Islet of Langerhans (tissue), 1 donor: ENCODE measurements at regions not wholly inside any gene's neighbourhood (a gene's known extent, or its start where the extent isn't known, plus 50 kb on each side); places are given as distances from the start of the nearest gene placed in this dataset.
"Not testable (repeated sequence)": the region's sequence is repeated elsewhere in the genome, so short reads cannot be mapped to it uniquely, and the experiment has no call there.

Source experiments
- FAIRE-seq: peaks from one replicate; lab custom pipeline; 2011; peaks lifted over from hg19 to GRCh38; lab: Jason Lieb, UNC

GRCh38 chr5:100479079-100479688, 56.0 kb upstream of the FAM174A start:
- peak; percentile 90 for FAIRE-seq

- FAIRE-seq, result no peak
These were observed 63.1 kb upstream of the FAM174A start for GRCh38 chr5:100472091-100472490.

GRCh38 chr5:100469767-100470166, 65.4 kb upstream of the FAM174A start:
- no peak for FAIRE-seq

GRCh38 chr5:100464418-100464817, 70.8 kb upstream of the FAM174A start:
- FAIRE-seq, result no peak

GRCh38 chr5:100456615-100457014, 78.6 kb upstream of the FAM174A start:
- FAIRE-seq, result no peak

- FAIRE-seq, result no peak
These were observed 83.0 kb upstream of the FAM174A start for GRCh38 chr5:100452126-100452525.

GRCh38 chr5:100448111-100448528, 87.1 kb upstream of the FAM174A start:
- no peak for FAIRE-seq

GRCh38 chr5:100446879-100447430, 88.2 kb upstream of the FAM174A start:
- FAIRE-seq, result no peak

GRCh38 chr5:100444961-100445360, 90.2 kb upstream of the FAM174A start:
- no peak for FAIRE-seq

GRCh38 chr5:100434815-100435214, 100.4 kb upstream of the FAM174A start:
- no peak for FAIRE-seq

GRCh38 chr5:100432741-100433140, 102.4 kb upstream of the FAM174A start:
- no peak for FAIRE-seq

GRCh38 chr5:100430268-100431195, 104.6 kb upstream of the FAM174A start:
- FAIRE-seq, result no peak

GRCh38 chr5:100424787-100425186, 110.4 kb upstream of the FAM174A start:
- FAIRE-seq, result no peak

- no peak for FAIRE-seq
These were observed 111.2 kb upstream of the FAM174A start for GRCh38 chr5:100424017-100424416.

- no peak for FAIRE-seq
These were observed 111.8 kb upstream of the FAM174A start for GRCh38 chr5:100423330-100423729.

GRCh38 chr5:100421360-100421759, 113.8 kb upstream of the FAM174A start:
- no peak for FAIRE-seq

GRCh38 chr5:100418231-100418630, 116.9 kb upstream of the FAM174A start:
- FAIRE-seq, result no peak

- no peak for FAIRE-seq
These were observed 125.5 kb upstream of the FAM174A start for GRCh38 chr5:100409660-100410151.

GRCh38 chr5:100407053-100407452, 128.1 kb upstream of the FAM174A start:
- no peak for FAIRE-seq

- FAIRE-seq, result no peak
These were observed 128.5 kb upstream of the FAM174A start for GRCh38 chr5:100406640-100407039.

- FAIRE-seq, result no peak
These were observed 133.1 kb upstream of the FAM174A start for GRCh38 chr5:100402071-100402470.

GRCh38 chr5:100401149-100401548, 134.0 kb upstream of the FAM174A start:
- no peak for FAIRE-seq

GRCh38 chr5:100398815-100399214, 136.4 kb upstream of the FAM174A start:
- not testable (repeated sequence) for FAIRE-seq
